ENCODE measurements at regions not wholly inside any gene's neighbourhood (a gene's known extent, or its start where the extent isn't known, plus 50 kb on each side); places are given as distances from the start of the nearest gene placed in this dataset.

DNA sequence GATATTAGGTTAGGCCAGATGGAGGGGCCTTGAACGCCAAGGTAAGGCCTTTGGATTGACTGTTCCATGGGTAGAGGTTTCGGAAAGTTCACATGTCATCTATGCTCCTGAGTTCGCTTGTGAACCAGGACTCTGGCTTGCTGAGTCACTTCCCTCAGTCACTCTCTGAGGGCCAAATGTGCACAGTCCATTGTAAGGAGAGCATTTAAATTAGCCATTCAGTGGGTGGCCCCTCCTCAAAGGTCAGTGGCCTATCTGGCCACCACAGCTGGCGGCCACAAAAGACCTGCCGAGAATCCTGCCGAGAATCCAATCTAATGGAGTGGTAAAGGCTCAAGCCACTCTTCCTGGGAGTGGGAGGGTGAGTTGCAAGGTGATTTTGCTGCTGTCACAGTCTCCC lies 58.9 kb upstream of the ARAP3 start:
- H4K20me1 ChIP-seq (ENCODE audit: insufficient read depth) = no peaks in the 10 kb centered on the region
- no peak overlapping the region for H3K27ac ChIP-seq (ENCODE audit: low read length)
- no peaks in the 10 kb centered on the region for H3K79me2 ChIP-seq (replicated peaks; ENCODE audit: insufficient read depth, low read length)
- TF ChIP-seq MXI1 (conservative IDR thresholded peaks at IDR 0.05; ENCODE audit: poor library complexity, severe bottlenecking) = no peak
- no peak for TF ChIP-seq EP300 (conservative IDR thresholded peaks at IDR 0.05; ENCODE audit: poor library complexity, severe bottlenecking)
- no peak for TF ChIP-seq SMC3 (conservative IDR thresholded peaks at IDR 0.05; ENCODE audit: poor library complexity)
- no peak for TF ChIP-seq RAD21 (conservative IDR thresholded peaks at IDR 0.05)
- TF ChIP-seq, protein P1, sequence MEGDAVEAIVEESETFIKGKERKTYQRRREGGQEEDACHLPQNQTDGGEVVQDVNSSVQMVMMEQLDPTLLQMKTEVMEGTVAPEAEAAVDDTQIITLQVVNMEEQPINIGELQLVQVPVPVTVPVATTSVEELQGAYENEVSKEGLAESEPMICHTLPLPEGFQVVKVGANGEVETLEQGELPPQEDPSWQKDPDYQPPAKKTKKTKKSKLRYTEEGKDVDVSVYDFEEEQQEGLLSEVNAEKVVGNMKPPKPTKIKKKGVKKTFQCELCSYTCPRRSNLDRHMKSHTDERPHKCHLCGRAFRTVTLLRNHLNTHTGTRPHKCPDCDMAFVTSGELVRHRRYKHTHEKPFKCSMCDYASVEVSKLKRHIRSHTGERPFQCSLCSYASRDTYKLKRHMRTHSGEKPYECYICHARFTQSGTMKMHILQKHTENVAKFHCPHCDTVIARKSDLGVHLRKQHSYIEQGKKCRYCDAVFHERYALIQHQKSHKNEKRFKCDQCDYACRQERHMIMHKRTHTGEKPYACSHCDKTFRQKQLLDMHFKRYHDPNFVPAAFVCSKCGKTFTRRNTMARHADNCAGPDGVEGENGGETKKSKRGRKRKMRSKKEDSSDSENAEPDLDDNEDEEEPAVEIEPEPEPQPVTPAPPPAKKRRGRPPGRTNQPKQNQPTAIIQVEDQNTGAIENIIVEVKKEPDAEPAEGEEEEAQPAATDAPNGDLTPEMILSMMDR (IDR thresholded peaks at IDR 0.05; ENCODE audit: poor library complexity, severe bottlenecking) = no peak
- no peak for TF ChIP-seq EZH2 (IDR thresholded peaks at IDR 0.05; ENCODE audit: borderline replicate concordance, insufficient read depth, low read length, poor library complexity, severe bottlenecking)
- TF ChIP-seq, protein P2, sequence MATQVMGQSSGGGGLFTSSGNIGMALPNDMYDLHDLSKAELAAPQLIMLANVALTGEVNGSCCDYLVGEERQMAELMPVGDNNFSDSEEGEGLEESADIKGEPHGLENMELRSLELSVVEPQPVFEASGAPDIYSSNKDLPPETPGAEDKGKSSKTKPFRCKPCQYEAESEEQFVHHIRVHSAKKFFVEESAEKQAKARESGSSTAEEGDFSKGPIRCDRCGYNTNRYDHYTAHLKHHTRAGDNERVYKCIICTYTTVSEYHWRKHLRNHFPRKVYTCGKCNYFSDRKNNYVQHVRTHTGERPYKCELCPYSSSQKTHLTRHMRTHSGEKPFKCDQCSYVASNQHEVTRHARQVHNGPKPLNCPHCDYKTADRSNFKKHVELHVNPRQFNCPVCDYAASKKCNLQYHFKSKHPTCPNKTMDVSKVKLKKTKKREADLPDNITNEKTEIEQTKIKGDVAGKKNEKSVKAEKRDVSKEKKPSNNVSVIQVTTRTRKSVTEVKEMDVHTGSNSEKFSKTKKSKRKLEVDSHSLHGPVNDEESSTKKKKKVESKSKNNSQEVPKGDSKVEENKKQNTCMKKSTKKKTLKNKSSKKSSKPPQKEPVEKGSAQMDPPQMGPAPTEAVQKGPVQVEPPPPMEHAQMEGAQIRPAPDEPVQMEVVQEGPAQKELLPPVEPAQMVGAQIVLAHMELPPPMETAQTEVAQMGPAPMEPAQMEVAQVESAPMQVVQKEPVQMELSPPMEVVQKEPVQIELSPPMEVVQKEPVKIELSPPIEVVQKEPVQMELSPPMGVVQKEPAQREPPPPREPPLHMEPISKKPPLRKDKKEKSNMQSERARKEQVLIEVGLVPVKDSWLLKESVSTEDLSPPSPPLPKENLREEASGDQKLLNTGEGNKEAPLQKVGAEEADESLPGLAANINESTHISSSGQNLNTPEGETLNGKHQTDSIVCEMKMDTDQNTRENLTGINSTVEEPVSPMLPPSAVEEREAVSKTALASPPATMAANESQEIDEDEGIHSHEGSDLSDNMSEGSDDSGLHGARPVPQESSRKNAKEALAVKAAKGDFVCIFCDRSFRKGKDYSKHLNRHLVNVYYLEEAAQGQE (IDR thresholded peaks at IDR 0.05; ENCODE audit: borderline replicate concordance) = no peak
- TF ChIP-seq TAF1 (IDR thresholded peaks at IDR 0.05; ENCODE audit: low read depth) = no peak
- TF ChIP-seq POLR2AphosphoS5 (IDR thresholded peaks at IDR 0.05) = no peak
- H3K36me3 ChIP-seq (ENCODE audit: insufficient read depth, low read length) = no peaks in the 10 kb centered on the region
- H3K9ac ChIP-seq (ENCODE audit: low read length) = no peak overlapping the region
- no peaks in the 10 kb centered on the region for H3K9me2 ChIP-seq (ENCODE audit: insufficient read depth, low read length)
- no peaks in the 10 kb centered on the region for H3F3A ChIP-seq (ENCODE audit: insufficient read depth, low read length, poor library complexity, severe bottlenecking)
- H3K4me3 ChIP-seq (ENCODE audit: low read length) = no peak overlapping the region
- H2AFZ ChIP-seq (ENCODE audit: low read depth, low read length) = no peak overlapping the region
- H3K9me3 ChIP-seq (ENCODE audit: low read length) = no peaks in the 10 kb centered on the region
- H3K27me3 ChIP-seq (ENCODE audit: insufficient read depth, low read depth, low read length) = no peaks in the 10 kb centered on the region
- no peak overlapping the region for H3K4me2 ChIP-seq (ENCODE audit: low read length)

DNA sequence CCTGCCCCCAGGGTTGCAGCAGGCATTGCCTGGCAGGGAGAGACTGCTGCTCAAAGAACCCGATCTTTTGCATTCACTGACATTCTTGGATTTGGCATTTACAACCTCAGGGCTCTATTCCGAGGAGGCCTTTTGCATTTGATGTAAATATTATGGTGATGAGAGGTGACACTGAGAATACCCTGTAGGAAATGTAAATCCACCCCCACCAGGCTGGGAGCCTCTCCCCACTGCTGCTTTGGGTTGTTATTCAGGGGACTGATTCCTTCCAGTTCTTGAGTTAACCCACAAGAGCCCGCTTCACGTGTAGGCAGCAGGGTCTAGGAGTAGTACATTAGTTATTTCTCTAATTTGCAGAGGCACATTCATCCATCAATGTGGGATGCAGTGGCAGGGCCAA lies 55.5 kb upstream of the ARAP3 start:
- no peaks in the 10 kb centered on the region for H3F3A ChIP-seq (ENCODE audit: insufficient read depth, low read length, poor library complexity, severe bottlenecking)
- no peaks in the 10 kb centered on the region for H3K9me3 ChIP-seq (ENCODE audit: low read length)
- no peak overlapping the region for H3K9ac ChIP-seq (ENCODE audit: low read length)
- no peaks in the 10 kb centered on the region for H3K27me3 ChIP-seq (ENCODE audit: insufficient read depth, low read depth, low read length)
- no peaks in the 10 kb centered on the region for H3K36me3 ChIP-seq (ENCODE audit: insufficient read depth, low read length)
- H3K9me2 ChIP-seq (ENCODE audit: insufficient read depth, low read length) = no peaks in the 10 kb centered on the region
- peak overlapping the region; percentile 13 for H3K27ac ChIP-seq (ENCODE audit: low read length)
- no peak overlapping the region for H2AFZ ChIP-seq (ENCODE audit: low read depth, low read length)
- peak overlapping the region; percentile 20 for H3K4me3 ChIP-seq (ENCODE audit: low read length)
- TF ChIP-seq TAF1 (IDR thresholded peaks at IDR 0.05; ENCODE audit: low read depth) (no peak), SMC3 (conservative IDR thresholded peaks at IDR 0.05; ENCODE audit: poor library complexity) (peak; percentile 16)
- H4K20me1 ChIP-seq (ENCODE audit: insufficient read depth) = no peaks in the 10 kb centered on the region
- H3K79me2 ChIP-seq (replicated peaks; ENCODE audit: insufficient read depth, low read length) = no peaks in the 10 kb centered on the region
- no peak overlapping the region for H3K4me2 ChIP-seq (ENCODE audit: low read length)

DNA sequence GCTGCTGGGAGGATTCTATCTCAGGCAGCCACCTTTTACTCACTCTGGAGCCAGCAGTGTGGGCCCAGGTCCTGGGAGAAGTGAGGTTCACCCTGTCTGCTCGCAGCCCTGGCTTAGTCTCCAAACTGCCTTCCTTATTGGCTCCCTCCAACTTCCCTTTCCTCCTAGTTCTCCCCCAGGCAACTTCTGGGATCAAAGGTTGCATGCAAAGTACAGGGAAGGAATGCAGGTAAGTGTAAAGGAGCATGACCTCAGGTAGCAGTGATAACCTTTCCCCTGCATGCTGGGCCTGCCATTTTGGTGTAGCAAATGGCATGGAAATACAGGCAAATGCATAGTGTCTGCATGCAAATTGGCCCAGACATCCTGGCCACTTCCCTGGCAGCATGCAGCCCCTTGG lies 53.8 kb upstream of the ARAP3 start:
- TF ChIP-seq MXI1 (conservative IDR thresholded peaks at IDR 0.05; ENCODE audit: poor library complexity, severe bottlenecking) (no peak), TAF1 (IDR thresholded peaks at IDR 0.05; ENCODE audit: low read depth) (no peak), EZH2 (IDR thresholded peaks at IDR 0.05; ENCODE audit: borderline replicate concordance, insufficient read depth, low read length, poor library complexity, severe bottlenecking) (no peak)
- H3K36me3 ChIP-seq (ENCODE audit: insufficient read depth, low read length) = no peaks in the 10 kb centered on the region
- no peaks in the 10 kb centered on the region for H3K9me2 ChIP-seq (ENCODE audit: insufficient read depth, low read length)
- H3K4me3 ChIP-seq (ENCODE audit: low read length) = no peak overlapping the region
- H3K27ac ChIP-seq (ENCODE audit: low read length) = no peak overlapping the region
- H3K79me2 ChIP-seq (replicated peaks; ENCODE audit: insufficient read depth, low read length) = no peaks in the 10 kb centered on the region
- no peaks in the 10 kb centered on the region for H4K20me1 ChIP-seq (ENCODE audit: insufficient read depth)
- no peak overlapping the region for H3K9ac ChIP-seq (ENCODE audit: low read length)
- no peak overlapping the region for H2AFZ ChIP-seq (ENCODE audit: low read depth, low read length)
- no peaks in the 10 kb centered on the region for H3K27me3 ChIP-seq (ENCODE audit: insufficient read depth, low read depth, low read length)
- no peak overlapping the region for H3K4me2 ChIP-seq (ENCODE audit: low read length)
- H3F3A ChIP-seq (ENCODE audit: insufficient read depth, low read length, poor library complexity, severe bottlenecking) = no peaks in the 10 kb centered on the region
- no peaks in the 10 kb centered on the region for H3K9me3 ChIP-seq (ENCODE audit: low read length)

Data from neural cell (in vitro differentiated cells).